NT2/D1 (cell line): ENCODE measurements at regions not wholly inside any gene's neighbourhood (a gene's known extent, or its start where the extent isn't known, plus 50 kb on each side); places are given as distances from the start of the nearest gene placed in this dataset.

Source experiments
- YY1 ChIP-seq: IDR thresholded peaks from 2 replicates; pipeline ENCODE4 v1.6.1; 2011; ENCODE audit not compliant: insufficient read length, insufficient read depth
- ZNF274 ChIP-seq: IDR thresholded peaks from 2 replicates; pipeline ENCODE4 v1.6.1; 2011; ENCODE audit warnings: mild to moderate bottlenecking, low read depth, low read length

DNA sequence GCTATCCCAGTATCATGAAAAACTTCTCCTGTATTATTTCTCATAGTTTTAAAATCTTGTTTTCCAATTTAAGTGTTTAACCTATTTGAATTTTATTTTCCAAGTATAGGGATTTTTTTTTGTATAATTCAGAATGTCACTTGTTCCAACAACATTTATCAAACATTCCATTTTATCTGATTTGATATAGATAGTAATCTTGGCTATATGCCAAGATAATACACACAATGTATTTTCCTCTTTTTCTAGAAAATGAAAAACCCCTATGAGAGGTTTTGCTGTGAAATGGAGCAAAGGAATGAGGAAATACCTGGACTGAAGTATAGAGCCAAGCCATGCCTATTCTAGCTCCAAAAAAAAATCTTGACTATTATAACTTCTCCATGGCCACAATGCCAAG lies 628.9 kb downstream of the HTR1B start:
- TF ChIP-seq ZNF274 (no peak), YY1 (no peak)
